ENCODE measurements at regions not wholly inside any gene's neighbourhood (a gene's known extent, or its start where the extent isn't known, plus 50 kb on each side); places are given as distances from the start of the nearest gene placed in this dataset.
"Not testable (repeated sequence)": the region's sequence is repeated elsewhere in the genome, so short reads cannot be mapped to it uniquely, and the experiment has no call there.

DNA sequence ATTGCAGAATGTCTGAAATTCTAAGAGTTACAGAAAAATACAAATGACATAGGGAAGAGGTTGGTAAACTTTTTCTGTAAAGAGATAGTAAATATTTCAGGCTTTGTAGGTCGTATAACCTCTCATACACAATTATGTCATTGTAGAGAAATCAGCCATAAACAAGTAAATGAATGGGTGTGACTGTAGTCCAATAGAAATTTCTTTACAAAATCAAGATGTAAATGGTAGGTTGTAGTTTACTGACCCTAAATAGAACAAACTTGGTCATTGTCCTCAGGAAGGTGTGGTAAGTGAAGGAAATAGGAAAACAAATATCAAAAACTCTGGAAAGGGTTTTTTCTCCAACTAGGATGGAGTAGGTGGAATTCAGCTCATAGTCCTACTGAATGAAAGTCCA, 415.5 kb upstream of the SPHKAP start:
- H3K4me3 Mint-ChIP-seq = no peak overlapping the region
- no peaks in the 10 kb centered on the region for H3K4me1 Mint-ChIP-seq
- H3K27ac Mint-ChIP-seq = no peak overlapping the region
- no peak for DNase-seq
- ChIA-PET CTCF (no interaction called here), POLR2A (no interaction called here)
- H3K36me3 Mint-ChIP-seq (ENCODE audit: low read depth) = no peaks in the 10 kb centered on the region
- H3K9me3 Mint-ChIP-seq = peaks cover 5% of the 10 kb centered on the region
- no peaks in the 10 kb centered on the region for H3K27me3 Mint-ChIP-seq

DNA sequence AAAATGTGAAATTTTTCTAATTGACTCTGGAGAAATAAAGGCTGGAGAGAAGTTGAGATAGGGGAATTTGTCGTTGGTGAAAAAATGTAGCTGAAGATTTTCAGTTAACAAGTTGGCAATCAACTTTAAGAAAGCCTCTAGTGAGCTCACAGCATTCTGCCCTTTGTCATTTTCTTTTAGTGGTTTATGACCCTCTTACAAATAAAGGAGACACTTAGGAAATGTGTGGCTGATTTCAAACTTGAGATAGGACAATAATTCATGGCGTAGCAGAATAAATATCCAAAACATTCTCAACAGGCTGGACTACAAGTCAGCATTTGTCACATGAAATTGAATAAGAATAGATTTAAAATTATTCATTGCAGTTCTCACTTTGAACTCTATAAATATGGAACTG, 412.5 kb upstream of the SPHKAP start:
- H3K27me3 Mint-ChIP-seq = no peaks in the 10 kb centered on the region
- CTCF ChIA-PET = no interaction called here
- H3K36me3 Mint-ChIP-seq (ENCODE audit: low read depth) = no peaks in the 10 kb centered on the region
- DNase-seq = no peak
- H3K4me3 Mint-ChIP-seq = no peak overlapping the region
- POLR2A ChIA-PET = no interaction called here
- H3K27ac Mint-ChIP-seq = no peak overlapping the region
- peaks cover 7% of the 10 kb centered on the region for H3K9me3 Mint-ChIP-seq
- no peaks in the 10 kb centered on the region for H3K4me1 Mint-ChIP-seq

DNA sequence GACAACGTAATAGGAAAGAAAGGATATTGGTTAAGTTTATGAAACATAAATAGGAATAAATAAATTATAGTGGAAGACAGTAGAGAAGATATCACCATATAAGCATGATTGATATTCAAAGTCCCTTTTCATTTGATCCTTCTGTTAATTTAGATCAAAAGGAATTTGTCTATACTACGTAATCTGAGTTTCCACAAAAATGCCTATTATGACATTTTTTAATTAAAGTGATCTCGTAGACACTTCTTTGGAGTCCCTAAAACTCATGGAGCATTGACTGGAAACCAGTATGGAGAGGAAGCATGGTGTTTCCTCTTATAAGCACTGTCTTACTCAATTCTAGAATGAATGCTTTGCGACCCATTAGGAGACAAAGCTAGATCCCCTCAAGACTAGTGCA, 411.4 kb upstream of the SPHKAP start:
- H3K9me3 Mint-ChIP-seq = peaks cover 12% of the 10 kb centered on the region
- CTCF ChIA-PET = no interaction called here
- POLR2A ChIA-PET = no interaction called here

DNA sequence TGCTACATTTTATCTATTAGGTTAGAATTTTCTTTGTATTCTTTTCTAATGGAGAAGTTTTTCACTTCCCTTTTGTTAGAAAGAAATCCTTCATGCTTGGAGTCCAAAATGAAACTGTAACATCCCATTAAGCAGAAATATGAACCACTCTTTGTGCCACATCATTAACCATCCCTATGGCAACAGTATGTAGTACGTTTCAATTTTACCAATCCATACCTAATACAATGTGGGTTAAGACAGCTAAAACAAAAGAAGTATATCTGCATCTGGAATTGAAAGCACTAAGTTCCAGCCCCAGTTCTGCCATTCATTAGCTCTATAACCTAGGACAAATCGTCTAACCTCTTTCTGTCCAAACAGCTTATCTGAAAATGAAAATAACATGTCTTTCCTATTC, 409.2 kb upstream of the SPHKAP start:
- DNase-seq = no peak
- no peak overlapping the region for H3K27ac Mint-ChIP-seq
- no peaks in the 10 kb centered on the region for H3K36me3 Mint-ChIP-seq (ENCODE audit: low read depth)
- ChIA-PET POLR2A (no interaction called here), CTCF (no interaction called here)
- no peaks in the 10 kb centered on the region for H3K27me3 Mint-ChIP-seq
- H3K4me1 Mint-ChIP-seq = no peaks in the 10 kb centered on the region
- no peak overlapping the region for H3K4me3 Mint-ChIP-seq
- peaks cover 14% of the 10 kb centered on the region for H3K9me3 Mint-ChIP-seq

More for the DNA sequence above, 411.4 kb upstream of the SPHKAP start:
- no peak overlapping the region for H3K27ac Mint-ChIP-seq
- no peak for DNase-seq
- H3K4me1 Mint-ChIP-seq = no peaks in the 10 kb centered on the region
- no peak overlapping the region for H3K4me3 Mint-ChIP-seq
- no peaks in the 10 kb centered on the region for H3K27me3 Mint-ChIP-seq
- no peaks in the 10 kb centered on the region for H3K36me3 Mint-ChIP-seq (ENCODE audit: low read depth)

DNA sequence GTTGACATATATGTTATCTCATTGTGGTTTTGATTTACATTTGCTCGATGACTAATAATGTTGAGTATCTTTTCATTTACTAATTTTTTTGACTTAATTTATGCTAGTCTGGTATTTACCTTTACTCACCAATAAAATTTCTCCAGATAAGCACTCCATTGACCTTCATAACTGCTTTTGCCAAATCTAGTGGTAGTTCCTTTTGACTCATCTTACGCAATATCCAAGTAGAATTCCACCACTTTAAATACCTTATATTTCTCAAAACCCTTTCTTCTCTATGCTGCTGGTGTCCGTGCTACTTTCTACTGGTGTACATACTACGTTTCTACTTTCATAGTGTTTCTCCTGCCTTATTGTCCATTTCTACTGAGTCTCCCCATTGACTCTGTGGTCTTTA, 407.6 kb upstream of the SPHKAP start:
- CTCF ChIA-PET = no interaction called here
- POLR2A ChIA-PET = no interaction called here

DNA sequence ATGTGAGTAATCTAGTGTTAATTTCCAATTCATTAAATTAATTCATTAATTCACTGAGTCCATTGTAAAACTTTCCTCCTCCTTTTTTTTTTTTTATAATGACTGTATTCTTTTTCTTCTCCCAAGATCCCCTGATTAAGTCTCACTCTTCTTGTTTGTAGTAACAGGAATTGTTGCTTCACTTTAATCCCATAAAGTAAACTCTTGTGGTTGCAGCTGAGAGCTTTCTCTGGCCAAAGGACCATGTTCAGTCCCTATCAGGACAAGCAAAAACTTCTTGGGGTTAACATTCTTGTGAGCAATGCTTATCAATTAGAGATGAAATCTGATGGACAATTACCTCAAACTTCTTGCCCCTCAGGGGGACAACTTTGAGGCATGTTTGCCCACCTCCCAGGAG, 400.2 kb upstream of the SPHKAP start:
- H3K4me3 Mint-ChIP-seq = no peak overlapping the region
- peaks cover 1% of the 10 kb centered on the region for H3K9me3 Mint-ChIP-seq
- no peak overlapping the region for H3K27ac Mint-ChIP-seq
- no peak for DNase-seq
- ChIA-PET POLR2A (no interaction called here), CTCF (no interaction called here)
- no peaks in the 10 kb centered on the region for H3K27me3 Mint-ChIP-seq
- H3K4me1 Mint-ChIP-seq = no peaks in the 10 kb centered on the region
- H3K36me3 Mint-ChIP-seq (ENCODE audit: low read depth) = no peaks in the 10 kb centered on the region

More for the DNA sequence above, 407.6 kb upstream of the SPHKAP start:
- Mint-ChIP-seq H3K27me3 (no peaks in the 10 kb centered on the region), H3K4me1 (no peaks in the 10 kb centered on the region), H3K4me3 (no peak overlapping the region), H3K36me3 (ENCODE audit: low read depth) (no peaks in the 10 kb centered on the region), H3K27ac (no peak overlapping the region), H3K9me3 (peaks cover 12% of the 10 kb centered on the region)
- DNase-seq = no peak

DNA sequence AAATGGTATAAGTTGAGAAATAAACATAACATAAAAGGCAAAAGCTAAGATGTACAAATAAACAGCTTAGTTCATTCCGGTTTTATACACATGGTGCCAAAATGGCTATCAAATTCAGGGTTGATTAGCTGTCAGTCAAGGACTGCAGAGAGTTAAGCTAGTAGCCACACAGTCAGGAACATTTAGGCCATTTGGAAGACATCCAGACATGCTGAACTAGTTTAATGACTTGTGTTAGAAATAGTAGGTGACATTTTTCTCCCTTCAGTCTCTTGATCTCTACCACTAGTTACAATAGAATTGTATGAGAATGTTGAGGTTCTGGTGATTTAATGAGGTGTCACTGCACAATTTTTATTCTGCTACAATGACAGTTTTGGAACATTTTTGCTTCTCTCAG, 394.4 kb upstream of the SPHKAP start:
- CTCF ChIA-PET = no interaction called here
- H3K36me3 Mint-ChIP-seq (ENCODE audit: low read depth) = no peaks in the 10 kb centered on the region
- no peak overlapping the region for H3K27ac Mint-ChIP-seq
- no peaks in the 10 kb centered on the region for H3K4me1 Mint-ChIP-seq
- H3K9me3 Mint-ChIP-seq = peaks cover 3% of the 10 kb centered on the region
- no peak overlapping the region for H3K4me3 Mint-ChIP-seq
- H3K27me3 Mint-ChIP-seq = no peaks in the 10 kb centered on the region
- POLR2A ChIA-PET = no interaction called here
- DNase-seq = no peak

DNA sequence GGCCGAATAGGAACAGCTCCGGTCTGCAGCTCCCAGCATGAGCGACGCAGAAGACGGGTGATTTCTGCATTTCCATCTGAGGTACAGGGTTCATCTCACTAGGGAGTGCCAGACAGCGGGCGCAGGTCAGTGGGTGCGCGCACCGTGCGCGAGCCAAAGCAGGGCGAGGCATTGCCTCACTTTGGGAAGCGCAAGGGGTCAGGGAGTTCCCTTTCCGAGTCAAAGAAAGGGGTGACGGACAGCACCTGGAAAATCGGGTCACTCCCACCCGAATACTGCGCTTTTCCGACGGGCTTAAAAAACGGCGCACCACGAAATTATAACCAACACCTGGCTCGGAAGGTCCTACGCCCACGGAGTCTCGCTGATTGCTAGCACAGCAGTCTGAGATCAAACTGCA, 386.8 kb upstream of the SPHKAP start:
- H3K36me3 Mint-ChIP-seq (ENCODE audit: low read depth); CTCF ChIA-PET; POLR2A ChIA-PET: not testable (repeated sequence)

DNA sequence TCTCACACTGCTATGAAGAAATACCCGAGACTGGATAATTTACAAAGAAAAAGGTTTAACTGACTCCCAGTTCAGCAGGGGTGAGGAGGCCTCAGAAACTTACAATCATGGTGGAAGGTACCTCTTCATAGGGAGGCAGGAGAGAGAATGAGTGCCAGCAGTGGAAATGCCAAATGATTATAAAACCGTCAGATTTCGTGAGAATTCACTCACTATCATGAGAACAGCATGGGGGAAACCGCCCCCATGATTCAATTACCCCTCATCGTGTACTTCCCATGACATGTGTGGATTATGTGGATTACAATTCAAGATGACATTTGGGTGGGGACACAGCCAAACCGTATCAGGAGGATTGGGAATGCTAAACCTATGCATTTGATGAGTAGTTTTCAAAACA, 380.3 kb upstream of the SPHKAP start:
- CTCF ChIA-PET = no interaction called here
- Mint-ChIP-seq H3K4me3 (no peak overlapping the region), H3K9me3 (peaks cover 2% of the 10 kb centered on the region), H3K36me3 (ENCODE audit: low read depth) (no peaks in the 10 kb centered on the region), H3K27ac (no peak overlapping the region), H3K4me1 (no peaks in the 10 kb centered on the region), H3K27me3 (no peaks in the 10 kb centered on the region)
- POLR2A ChIA-PET = no interaction called here
- DNase-seq = no peak

More for the DNA sequence above, 386.8 kb upstream of the SPHKAP start:
- H3K27me3 Mint-ChIP-seq, H3K4me1 Mint-ChIP-seq, H3K4me3 Mint-ChIP-seq, DNase-seq, H3K27ac Mint-ChIP-seq, H3K9me3 Mint-ChIP-seq: not testable (repeated sequence)

DNA sequence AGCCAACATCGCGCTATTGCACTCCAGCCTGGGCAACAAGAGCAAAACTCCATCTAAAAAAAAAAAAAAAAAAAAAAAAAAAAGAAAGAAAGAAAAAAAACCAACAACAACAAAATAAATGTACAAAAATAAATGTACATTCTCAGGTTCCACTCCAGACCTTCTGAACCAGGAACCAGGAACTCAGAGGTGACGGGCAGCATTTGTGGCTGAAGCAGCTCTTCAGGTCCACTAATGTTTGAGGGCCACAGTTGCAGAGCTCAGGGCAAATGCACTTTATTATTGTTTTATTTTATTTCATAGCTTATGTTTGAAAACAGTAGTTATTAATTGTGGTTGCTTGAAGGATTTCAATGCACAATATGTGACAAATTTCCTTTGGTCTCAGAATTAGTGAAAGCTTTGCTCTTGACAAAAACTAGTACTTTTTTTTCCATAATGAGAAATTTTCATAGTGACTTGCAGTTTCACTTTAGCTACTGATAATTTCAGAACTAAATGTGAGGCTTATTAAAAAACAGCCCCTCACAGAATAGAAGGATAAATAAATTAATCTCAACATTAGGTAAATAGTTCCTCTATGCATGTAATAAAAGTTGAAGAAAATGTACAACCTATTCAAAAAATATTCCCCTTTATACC, 378.4 kb upstream of the SPHKAP start:
- ChIA-PET CTCF (no interaction called here), POLR2A (no interaction called here)
- DNase-seq = no peak
- H3K36me3 Mint-ChIP-seq (ENCODE audit: low read depth) = no peaks in the 10 kb centered on the region
- no peak overlapping the region for H3K27ac Mint-ChIP-seq
- H3K4me1 Mint-ChIP-seq = no peaks in the 10 kb centered on the region
- no peak overlapping the region for H3K4me3 Mint-ChIP-seq
- H3K27me3 Mint-ChIP-seq = no peaks in the 10 kb centered on the region
- H3K9me3 Mint-ChIP-seq = peaks cover 2% of the 10 kb centered on the region

DNA sequence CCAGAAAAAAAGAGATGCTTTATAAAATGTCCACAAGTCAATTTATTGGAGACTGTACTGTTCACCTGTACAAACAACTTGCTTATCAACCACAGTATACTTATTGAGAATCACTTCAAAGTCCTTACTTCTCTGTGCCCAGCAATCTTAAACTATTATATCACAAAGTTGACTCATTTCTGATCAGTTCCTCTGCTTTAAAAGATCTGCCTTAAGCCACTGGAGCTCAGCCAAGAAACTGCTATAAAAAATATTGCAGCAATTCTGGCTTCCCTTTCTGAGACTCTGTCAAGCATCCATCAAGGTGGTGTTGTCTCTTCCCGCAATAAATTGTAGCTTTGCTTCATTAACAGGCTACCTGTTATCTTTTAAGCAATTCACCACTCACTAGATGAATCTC, 375.2 kb upstream of the SPHKAP start:
- POLR2A ChIA-PET = no interaction called here
- Mint-ChIP-seq H3K4me1 (no peaks in the 10 kb centered on the region), H3K36me3 (ENCODE audit: low read depth) (no peaks in the 10 kb centered on the region), H3K27ac (no peak overlapping the region), H3K4me3 (no peak overlapping the region), H3K9me3 (peaks cover 8% of the 10 kb centered on the region), H3K27me3 (no peaks in the 10 kb centered on the region)
- no peak for DNase-seq
- CTCF ChIA-PET = no interaction called here

DNA sequence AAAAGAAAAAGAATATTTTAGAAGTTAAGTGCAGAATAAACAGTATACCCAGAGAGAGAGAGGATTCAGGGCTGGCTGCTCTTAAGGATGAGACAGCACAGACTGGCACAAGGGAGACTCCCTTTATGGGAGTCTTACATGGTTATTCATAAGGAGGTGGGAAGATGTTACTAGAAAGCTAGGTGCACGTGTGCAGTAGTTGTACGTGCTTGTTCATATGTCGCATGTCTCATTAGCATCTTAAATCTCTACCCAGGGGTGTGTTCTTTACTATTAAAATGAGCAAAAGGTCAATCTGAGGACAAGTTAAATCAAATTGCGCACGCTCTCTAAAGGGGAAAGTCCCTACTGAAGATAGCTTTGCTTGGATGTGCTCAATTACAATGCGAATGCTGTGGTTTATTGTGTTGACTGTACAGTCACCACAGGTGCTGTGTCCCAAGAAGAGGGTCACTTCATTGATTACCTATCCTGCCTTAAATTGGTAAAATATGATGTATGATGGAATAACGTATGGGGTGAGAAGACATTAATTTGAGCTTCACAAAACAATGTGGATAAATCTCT, 368.0 kb upstream of the SPHKAP start:
- Mint-ChIP-seq H3K9me3 (peaks cover 9% of the 10 kb centered on the region), H3K4me1 (no peaks in the 10 kb centered on the region), H3K27me3 (no peaks in the 10 kb centered on the region), H3K36me3 (ENCODE audit: low read depth) (no peaks in the 10 kb centered on the region), H3K27ac (no peak overlapping the region), H3K4me3 (no peak overlapping the region)
- POLR2A ChIA-PET = no interaction called here
- CTCF ChIA-PET = no interaction called here
- no peak for DNase-seq

DNA sequence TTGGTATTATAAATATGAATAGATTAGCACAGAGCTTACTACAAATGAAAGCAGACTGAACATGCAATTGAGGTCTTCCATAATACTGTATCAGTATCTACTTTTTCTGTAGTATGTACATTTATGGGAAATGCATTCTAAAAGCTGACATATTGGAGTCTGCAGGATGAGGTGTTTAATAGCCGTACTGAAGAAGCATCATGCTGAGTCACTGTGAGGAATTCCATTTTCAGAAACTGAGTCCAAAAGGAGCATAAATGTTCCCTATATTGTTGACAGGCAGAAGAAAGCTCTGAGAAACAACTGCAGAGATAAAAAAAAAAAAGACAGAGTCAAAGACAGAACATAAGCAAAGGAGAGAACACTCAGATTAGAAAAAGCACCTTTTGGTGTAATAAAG, 366.7 kb upstream of the SPHKAP start:
- ChIA-PET POLR2A (no interaction called here), CTCF (no interaction called here)
- Mint-ChIP-seq H3K36me3 (ENCODE audit: low read depth) (no peaks in the 10 kb centered on the region), H3K4me3 (no peak overlapping the region), H3K27ac (no peak overlapping the region), H3K27me3 (no peaks in the 10 kb centered on the region), H3K4me1 (no peaks in the 10 kb centered on the region), H3K9me3 (peaks cover 6% of the 10 kb centered on the region)
- no peak for DNase-seq

DNA sequence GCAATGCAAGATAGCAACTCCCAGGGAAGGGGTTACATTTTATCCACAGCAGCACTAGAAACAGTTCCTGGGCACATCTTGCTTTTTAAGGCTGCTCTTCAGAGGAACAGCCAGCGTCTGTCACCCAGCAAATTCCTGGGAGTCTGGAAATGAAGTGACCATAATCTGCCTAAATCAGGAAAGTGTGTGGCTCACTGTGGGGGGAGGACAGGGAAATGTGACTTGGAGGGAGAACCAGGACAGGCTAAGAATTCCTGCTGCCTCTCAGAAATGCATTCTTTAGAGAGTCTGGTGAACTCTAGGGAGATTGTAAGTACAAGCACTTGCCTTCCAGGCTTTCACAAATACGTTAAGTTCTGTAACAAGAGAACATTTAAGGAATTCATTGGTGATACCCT, 364.3 kb upstream of the SPHKAP start:
- Mint-ChIP-seq H3K27ac (no peak overlapping the region), H3K4me3 (no peak overlapping the region), H3K36me3 (ENCODE audit: low read depth) (no peaks in the 10 kb centered on the region), H3K27me3 (no peaks in the 10 kb centered on the region), H3K9me3 (peaks cover 6% of the 10 kb centered on the region), H3K4me1 (no peaks in the 10 kb centered on the region)
- DNase-seq = no peak
- CTCF ChIA-PET = interaction anchor here (1.3 kb wide), 1 partner anchor 19 kb away, joined by 3 read pairs; no protein-coding TSS in a partner anchor
- POLR2A ChIA-PET = no interaction called here
